ENCODE measurements at regions not wholly inside any gene's neighbourhood (a gene's known extent, or its start where the extent isn't known, plus 50 kb on each side); places are given as distances from the start of the nearest gene placed in this dataset.

GRCh38 chr1:38622197-38622596, 237.4 kb downstream of the RRAGC start:
- TF ChIP-seq, protein P1, sequence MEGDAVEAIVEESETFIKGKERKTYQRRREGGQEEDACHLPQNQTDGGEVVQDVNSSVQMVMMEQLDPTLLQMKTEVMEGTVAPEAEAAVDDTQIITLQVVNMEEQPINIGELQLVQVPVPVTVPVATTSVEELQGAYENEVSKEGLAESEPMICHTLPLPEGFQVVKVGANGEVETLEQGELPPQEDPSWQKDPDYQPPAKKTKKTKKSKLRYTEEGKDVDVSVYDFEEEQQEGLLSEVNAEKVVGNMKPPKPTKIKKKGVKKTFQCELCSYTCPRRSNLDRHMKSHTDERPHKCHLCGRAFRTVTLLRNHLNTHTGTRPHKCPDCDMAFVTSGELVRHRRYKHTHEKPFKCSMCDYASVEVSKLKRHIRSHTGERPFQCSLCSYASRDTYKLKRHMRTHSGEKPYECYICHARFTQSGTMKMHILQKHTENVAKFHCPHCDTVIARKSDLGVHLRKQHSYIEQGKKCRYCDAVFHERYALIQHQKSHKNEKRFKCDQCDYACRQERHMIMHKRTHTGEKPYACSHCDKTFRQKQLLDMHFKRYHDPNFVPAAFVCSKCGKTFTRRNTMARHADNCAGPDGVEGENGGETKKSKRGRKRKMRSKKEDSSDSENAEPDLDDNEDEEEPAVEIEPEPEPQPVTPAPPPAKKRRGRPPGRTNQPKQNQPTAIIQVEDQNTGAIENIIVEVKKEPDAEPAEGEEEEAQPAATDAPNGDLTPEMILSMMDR (conservative IDR thresholded peaks at IDR 0.05): no peak
- no peak for TF ChIP-seq ZFX (IDR thresholded peaks at IDR 0.05)
